Omental fat pad (tissue), 3 donors: ENCODE measurements at regions not wholly inside any gene's neighbourhood (a gene's known extent, or its start where the extent isn't known, plus 50 kb on each side); places are given as distances from the start of the nearest gene placed in this dataset.

ENCODE experiments used
- ATAC-seq: fragments of 150-250 bp; one replicate; pipeline ENCODE4 v1.9.1; 2016; ENCODE audit warnings: mild to moderate bottlenecking, moderate library complexity; ENCODE audit not compliant: low FRiP score
- DNase-seq: peaks from one replicate; pipeline ENCODE4 v3.0.0-alpha.2; 2019; ENCODE audit warnings: low spot score
- TF ChIP-seq, protein P1 (sequence below), 3 donors: fragments of 450-650 bp; IDR thresholded peaks; one replicate each; pipeline ENCODE4 v1.5.1; 2016 to 2017; ENCODE audit warnings: antibody characterized with exemption in 3 of 3, mild to moderate bottlenecking in 3 of 3, moderate library complexity in 2 of 3

DNA sequence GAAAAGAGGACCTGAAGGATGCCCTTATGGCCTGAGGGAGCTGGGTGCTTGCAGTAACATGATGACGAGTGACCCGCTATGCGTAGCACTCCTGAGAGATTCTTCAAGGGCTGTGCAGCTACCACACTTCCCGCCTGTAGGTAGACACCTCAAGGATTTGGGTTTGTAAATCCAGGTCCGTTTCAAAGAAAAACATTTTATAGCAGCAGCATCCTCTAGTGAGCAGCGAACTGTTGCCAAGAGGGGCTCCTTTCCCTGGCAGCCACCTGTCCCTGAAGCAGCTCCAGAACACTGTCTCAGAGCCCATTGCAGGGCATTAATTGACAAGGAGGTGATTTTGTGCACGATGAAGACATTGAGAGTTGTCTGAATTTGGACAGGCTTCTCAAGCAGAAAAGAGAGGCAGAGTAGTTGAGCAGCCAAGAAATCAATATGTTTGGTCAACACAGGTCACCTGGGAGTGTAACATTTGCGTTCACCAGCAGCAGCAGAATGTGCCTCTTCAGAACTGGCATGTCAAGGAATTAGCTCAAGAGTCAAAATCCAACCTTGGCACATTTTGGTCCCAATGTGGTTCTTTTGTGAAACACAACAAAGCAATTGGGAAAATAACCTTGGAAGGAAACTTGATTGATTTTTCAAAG is 209.8 kb upstream of the MTNR1B start:
- no peak for DNase-seq
- TF ChIP-seq, protein P1, sequence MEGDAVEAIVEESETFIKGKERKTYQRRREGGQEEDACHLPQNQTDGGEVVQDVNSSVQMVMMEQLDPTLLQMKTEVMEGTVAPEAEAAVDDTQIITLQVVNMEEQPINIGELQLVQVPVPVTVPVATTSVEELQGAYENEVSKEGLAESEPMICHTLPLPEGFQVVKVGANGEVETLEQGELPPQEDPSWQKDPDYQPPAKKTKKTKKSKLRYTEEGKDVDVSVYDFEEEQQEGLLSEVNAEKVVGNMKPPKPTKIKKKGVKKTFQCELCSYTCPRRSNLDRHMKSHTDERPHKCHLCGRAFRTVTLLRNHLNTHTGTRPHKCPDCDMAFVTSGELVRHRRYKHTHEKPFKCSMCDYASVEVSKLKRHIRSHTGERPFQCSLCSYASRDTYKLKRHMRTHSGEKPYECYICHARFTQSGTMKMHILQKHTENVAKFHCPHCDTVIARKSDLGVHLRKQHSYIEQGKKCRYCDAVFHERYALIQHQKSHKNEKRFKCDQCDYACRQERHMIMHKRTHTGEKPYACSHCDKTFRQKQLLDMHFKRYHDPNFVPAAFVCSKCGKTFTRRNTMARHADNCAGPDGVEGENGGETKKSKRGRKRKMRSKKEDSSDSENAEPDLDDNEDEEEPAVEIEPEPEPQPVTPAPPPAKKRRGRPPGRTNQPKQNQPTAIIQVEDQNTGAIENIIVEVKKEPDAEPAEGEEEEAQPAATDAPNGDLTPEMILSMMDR (IDR thresholded peaks at IDR 0.05): no peak
- ATAC-seq: no peak

DNA sequence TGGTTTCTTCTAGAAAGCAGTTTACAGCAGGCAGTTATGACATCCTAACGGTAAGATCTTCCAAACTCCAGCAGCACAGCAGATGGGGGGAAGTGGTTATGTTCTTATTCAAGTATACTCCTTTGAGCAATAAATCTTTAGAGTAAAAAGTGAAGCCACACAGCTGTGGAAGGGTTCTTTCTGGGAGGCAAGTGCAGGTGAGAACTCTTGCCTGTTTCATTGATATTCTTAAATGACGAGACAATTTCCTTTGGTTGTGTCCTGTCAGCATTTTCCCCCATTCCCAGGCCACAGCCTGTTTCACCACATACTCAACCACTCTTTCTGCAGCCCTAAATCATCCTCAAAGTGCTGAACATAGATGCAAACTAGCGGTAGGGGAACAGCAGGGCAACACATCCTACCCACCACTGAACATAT is 207.3 kb upstream of the MTNR1B start:
- TF ChIP-seq, protein P1 (IDR thresholded peaks at IDR 0.05): no peak
- DNase-seq (no peak), ATAC-seq (no peak)

DNA sequence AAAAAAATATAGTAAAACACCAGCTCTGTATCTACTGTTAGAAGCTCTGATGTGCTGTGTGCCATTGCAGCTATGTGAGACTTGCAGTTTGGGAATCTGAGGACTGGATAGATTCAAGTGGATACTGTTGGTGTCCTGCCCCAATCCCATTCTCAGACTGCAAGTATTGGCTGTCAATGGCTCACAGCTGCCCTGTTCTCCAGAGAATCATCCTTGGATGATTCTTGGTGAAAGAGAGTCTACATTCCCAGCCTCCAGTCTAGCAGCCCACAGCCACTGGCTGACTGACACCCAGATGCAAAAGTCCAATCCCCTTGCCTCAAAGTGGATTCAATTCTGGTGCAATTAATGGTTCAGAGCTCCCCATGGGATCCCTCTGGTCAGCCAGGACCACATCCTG is 206.1 kb upstream of the MTNR1B start:
- TF ChIP-seq, protein P1 (IDR thresholded peaks at IDR 0.05): no peak
- ATAC-seq: no peak
- DNase-seq: no peak

DNA sequence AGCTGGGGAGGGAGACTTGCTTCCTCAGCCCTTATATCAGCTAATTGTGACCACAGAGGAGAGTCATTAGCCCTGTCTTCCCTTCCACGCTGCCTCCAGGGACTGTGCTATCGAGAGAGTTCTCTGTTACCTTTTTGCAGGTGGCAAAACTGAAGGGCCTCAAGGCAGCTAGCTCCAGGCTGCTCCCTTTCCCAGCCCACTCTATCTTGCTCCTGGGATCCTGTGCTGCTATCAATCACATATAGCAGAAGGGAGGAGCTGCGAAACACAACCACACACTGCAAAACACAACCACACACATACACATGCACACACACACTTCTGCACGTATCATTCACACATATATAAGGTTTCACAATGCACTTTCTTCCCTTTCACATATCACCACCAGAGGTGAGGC is 205.3 kb upstream of the MTNR1B start:
- no peak for ATAC-seq
- no peak for DNase-seq
- TF ChIP-seq, protein P1 (IDR thresholded peaks at IDR 0.05): no peak

DNA sequence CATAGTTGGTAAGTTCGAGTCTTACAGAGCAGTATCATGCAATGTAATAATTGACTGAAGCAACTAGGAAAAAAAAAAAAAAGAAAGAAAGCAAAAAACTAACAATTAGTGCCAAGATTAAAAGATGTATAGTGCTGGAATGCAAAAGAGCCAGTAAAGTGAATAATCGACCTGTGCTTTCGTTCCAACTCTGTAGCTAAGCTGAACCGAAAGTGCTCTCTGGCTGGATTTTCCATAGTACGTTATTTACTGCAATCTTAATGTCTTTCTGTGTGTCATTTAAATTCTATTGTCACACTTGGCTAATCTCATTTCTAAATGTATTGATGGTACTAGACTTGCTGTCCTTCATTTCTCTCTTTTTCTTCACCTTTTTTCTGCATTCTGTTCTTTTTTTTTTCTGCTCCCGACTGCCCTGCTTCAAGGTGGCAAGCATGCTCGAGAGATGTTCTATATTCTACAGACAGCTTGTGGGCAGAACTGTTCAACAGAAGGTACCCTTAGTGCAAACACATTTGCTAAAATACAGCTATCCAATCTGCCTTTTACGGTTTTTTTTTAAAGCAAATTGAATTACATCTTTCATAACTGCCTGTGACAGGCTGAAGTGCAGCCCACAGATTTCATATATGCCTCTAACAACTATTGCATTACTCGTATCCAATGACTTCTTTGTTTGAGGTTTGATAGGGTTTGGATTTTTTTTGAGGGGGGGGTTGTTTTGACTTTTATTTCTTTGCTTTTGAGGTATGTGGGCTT is 204.2 kb upstream of the MTNR1B start:
- no peak for ATAC-seq
- no peak for DNase-seq
- TF ChIP-seq, protein P1 (IDR thresholded peaks at IDR 0.05): no peak

DNA sequence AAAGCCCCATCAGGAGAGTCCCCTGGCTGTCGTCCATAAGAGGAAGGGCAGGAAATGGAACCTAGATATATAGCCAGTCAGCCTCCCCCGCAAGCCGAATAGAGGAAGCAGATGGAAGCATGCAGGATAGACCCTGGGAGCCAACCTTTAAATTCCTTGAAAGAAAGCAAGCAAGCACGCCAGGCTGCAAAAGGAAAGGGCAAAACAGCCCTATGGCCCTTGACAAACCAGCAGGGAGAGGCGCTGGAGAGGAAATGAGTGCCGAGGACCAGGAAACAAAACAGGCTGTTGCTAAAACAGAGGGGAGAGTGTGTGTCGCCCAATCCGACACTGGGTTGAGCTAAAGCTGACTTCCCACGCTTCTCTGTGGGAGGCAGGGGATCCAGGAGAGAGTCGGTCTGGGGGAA is 203.5 kb upstream of the MTNR1B start:
- ATAC-seq (peak; percentile 63), DNase-seq (no peak)
- TF ChIP-seq, protein P1 (IDR thresholded peaks at IDR 0.05): no peak

DNA sequence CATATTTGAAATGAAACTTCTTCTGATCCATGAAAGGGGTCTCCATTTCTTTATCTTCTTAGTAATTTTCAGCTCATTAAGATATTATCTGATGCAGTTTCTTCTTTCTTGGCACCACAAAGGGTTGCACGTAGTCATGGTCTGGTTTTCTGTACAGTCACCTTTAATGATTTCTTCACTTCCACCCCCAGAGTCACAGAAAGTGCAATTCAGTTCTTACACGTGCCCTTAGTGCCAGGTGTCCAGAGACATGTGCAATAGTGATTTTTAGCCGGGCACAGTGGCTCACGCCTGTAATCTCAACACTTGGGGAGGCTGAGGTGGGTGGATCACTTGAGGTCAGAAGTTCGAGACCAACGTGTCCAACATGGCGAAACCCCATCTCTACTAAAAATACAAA is 202.8 kb upstream of the MTNR1B start:
- DNase-seq (no peak), ATAC-seq (no peak)
- TF ChIP-seq, protein P1 (IDR thresholded peaks at IDR 0.05): no peak
